ENCODE measurements at regions not wholly inside any gene's neighbourhood (a gene's known extent, or its start where the extent isn't known, plus 50 kb on each side); places are given as distances from the start of the nearest gene placed in this dataset.

DNA sequence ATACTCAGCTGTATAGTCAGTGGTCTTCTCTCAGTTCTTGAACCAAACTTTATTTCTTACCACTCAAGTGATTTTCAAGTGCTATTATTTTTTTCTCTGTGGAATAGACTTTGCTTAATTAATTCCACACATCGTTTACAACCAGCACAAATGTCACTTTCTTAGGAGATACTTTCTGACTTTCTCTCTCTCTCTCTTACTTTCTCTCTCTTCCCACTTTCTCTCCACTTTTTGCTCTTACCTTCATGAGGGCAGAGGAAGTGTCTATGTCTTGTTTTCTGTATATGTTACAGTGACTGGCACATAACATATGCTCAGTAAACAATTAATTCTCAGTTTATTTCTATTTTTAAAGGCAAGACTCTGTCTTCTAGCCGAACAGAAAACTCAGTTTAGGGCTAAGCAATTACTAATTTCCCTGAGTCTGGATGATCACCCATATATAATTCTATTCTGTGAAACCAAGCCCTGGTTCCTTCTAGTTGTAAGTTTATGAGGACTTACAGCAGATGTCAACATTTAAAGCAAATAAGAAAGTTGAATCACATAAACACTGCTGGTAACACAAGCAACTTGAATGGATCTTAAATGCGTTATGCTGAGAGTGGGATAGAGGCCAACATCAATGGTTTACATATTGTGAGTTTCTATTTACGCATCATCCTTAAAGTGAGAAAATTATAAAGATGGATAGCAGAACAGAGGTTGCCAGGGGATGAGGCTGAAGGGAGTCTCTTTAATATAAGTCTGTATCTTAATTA, 791.4 kb downstream of the MTRR start:
- H3K36me3 ChIP-seq: no peaks in the 10 kb centered on the region
- 52 to 70% methylated on average over 4 of the region's 4 CpGs for WGBS, 2 donors
- DNase-seq: no peak
- H3K27ac ChIP-seq: no peak overlapping the region
- no peaks in the 10 kb centered on the region for H3K9me3 ChIP-seq
- H3K4me1 ChIP-seq: no peaks in the 10 kb centered on the region
- intact Hi-C loops (cut with DNase I): no loop called here
- H3K27me3 ChIP-seq: no peaks in the 10 kb centered on the region
- TF ChIP-seq EP300 (IDR thresholded peaks at IDR 0.05): no peak
- TF ChIP-seq, protein P1, sequence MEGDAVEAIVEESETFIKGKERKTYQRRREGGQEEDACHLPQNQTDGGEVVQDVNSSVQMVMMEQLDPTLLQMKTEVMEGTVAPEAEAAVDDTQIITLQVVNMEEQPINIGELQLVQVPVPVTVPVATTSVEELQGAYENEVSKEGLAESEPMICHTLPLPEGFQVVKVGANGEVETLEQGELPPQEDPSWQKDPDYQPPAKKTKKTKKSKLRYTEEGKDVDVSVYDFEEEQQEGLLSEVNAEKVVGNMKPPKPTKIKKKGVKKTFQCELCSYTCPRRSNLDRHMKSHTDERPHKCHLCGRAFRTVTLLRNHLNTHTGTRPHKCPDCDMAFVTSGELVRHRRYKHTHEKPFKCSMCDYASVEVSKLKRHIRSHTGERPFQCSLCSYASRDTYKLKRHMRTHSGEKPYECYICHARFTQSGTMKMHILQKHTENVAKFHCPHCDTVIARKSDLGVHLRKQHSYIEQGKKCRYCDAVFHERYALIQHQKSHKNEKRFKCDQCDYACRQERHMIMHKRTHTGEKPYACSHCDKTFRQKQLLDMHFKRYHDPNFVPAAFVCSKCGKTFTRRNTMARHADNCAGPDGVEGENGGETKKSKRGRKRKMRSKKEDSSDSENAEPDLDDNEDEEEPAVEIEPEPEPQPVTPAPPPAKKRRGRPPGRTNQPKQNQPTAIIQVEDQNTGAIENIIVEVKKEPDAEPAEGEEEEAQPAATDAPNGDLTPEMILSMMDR (IDR thresholded peaks at IDR 0.05): no peak
- no peak for TF ChIP-seq POLR2A (IDR thresholded peaks at IDR 0.05)
- no peak for TF ChIP-seq POLR2AphosphoS5 (IDR thresholded peaks at IDR 0.05)
- H3K4me3 ChIP-seq: no peak overlapping the region

DNA sequence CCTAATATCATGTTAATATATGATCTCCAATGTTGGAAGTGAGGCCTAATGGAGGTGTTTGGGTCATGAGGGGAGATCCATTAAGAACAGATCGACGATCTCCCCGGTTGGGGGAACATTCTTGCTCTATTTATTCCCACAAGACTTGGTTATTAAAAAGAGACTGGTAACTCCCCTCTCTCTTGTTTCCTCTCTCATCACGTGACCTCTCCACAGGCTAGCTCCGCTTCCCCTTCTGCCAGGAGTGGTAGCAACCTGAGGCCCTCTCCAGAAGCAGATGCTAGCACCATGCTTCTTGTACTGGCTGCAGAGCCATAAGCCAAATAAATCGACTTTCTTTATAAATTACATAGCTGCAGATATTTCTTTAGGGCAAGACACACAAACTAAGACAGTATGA, 794.4 kb downstream of the MTRR start:
- Histone ChIP-seq H3K4me1 (no peaks in the 10 kb centered on the region), H3K4me3 (no peak overlapping the region), H3K27me3 (no peaks in the 10 kb centered on the region), H3K27ac (no peak overlapping the region), H3K36me3 (no peaks in the 10 kb centered on the region), H3K9me3 (no peaks in the 10 kb centered on the region)
- intact Hi-C loops (cut with DNase I): no loop called here
- TF ChIP-seq EP300 (IDR thresholded peaks at IDR 0.05) (no peak), POLR2AphosphoS5 (IDR thresholded peaks at IDR 0.05) (no peak), POLR2A (IDR thresholded peaks at IDR 0.05) (no peak)
- TF ChIP-seq, protein P1 (IDR thresholded peaks at IDR 0.05): no peak
- 86 to 87% methylated on average over 6 of the region's 6 CpGs for WGBS, 2 donors
- DNase-seq: no peak

DNA sequence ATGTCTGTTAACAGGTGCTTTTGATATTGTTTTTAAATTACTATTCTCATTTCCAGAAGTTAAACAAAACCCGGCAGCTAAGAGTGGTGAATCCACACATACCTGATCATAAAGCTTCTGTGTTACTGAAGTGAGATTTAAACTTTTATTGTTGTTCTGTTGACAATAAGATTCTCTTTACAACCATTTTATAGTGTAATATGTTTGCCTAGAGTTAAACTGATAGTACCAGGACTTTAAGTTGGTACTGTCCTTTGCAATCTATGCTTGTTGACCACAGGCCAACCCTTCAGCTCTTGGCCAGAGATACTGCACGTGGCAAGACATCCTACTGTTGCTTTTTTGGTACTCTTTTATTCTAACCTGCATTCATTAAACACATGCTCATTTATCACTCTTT, 806.2 kb downstream of the MTRR start:
- intact Hi-C loops (cut with DNase I): no loop called here
- no peaks in the 10 kb centered on the region for H3K27me3 ChIP-seq
- no peak for DNase-seq
- H3K4me1 ChIP-seq: no peaks in the 10 kb centered on the region
- WGBS, 2 donors: 17 to 57% methylated on average over 2 of the region's 2 CpGs
- TF ChIP-seq, protein P1 (IDR thresholded peaks at IDR 0.05): no peak
- peaks cover 0 to 6% (median 1%) of the 10 kb centered on the region in 4 donors for H3K9me3 ChIP-seq
- no peak overlapping the region for H3K27ac ChIP-seq
- no peaks in the 10 kb centered on the region for H3K36me3 ChIP-seq
- H3K4me3 ChIP-seq: no peak overlapping the region

DNA sequence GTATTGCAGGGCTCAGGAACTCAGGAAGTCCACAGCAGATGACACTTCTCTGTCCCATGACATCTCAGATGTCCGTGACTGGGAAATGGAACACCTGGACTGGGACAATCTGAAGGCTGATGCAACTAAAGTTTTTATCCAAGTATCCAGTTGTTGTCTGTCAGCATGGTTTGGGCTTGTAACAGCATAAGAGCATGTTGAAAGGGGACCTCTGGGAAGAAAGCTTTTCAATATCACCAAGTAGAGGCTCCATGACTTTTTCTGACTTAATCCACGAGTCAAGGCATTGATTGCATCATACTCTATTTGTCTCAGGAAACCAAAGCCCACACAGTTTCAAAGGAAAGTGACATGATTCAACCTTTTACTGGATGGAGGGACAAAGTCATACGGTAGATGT, 807.7 kb downstream of the MTRR start:
- H3K36me3 ChIP-seq: no peaks in the 10 kb centered on the region
- WGBS, 2 donors: 64 to 69% methylated on average over 3 of the region's 3 CpGs
- H3K27ac ChIP-seq: no peak overlapping the region
- DNase-seq: no peak
- intact Hi-C loops (cut with DNase I): no loop called here
- H3K9me3 ChIP-seq: peaks cover 0 to 4% (median 1%) of the 10 kb centered on the region in 4 donors
- no peaks in the 10 kb centered on the region for H3K4me1 ChIP-seq
- no peak for TF ChIP-seq EP300 (IDR thresholded peaks at IDR 0.05)
- TF ChIP-seq, protein P1 (IDR thresholded peaks at IDR 0.05): no peak
- TF ChIP-seq POLR2A (IDR thresholded peaks at IDR 0.05): no peak
- no peak for TF ChIP-seq POLR2AphosphoS5 (IDR thresholded peaks at IDR 0.05)
- no peaks in the 10 kb centered on the region for H3K27me3 ChIP-seq
- H3K4me3 ChIP-seq: no peak overlapping the region

DNA sequence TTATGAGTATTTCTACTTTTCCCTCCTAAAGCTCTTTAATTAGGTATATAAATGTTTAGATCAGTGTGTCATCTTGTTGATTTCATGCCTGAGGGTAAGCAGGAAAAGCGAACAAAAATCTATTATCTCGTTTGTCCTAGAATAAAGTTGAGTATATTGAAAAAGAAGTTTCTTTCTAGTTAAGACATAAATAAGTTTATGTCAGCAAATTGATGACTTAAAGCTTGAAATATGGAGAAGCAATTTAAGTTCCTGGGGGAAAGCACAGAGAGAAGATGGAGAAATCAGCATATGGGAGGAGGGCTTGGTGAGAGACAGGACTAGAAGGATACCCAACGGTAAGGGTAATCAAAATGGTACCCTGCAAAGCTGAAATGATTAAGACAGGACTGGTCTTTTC, 813.4 kb downstream of the MTRR start:
- Histone ChIP-seq H3K27ac (no peak overlapping the region), H3K36me3 (no peaks in the 10 kb centered on the region), H3K4me1 (peaks cover 0 to 3% (median 0%) of the 10 kb centered on the region in 4 donors), H3K9me3 (peaks cover 0 to 4% (median 1%) of the 10 kb centered on the region in 4 donors), H3K4me3 (no peak overlapping the region), H3K27me3 (no peaks in the 10 kb centered on the region)
- intact Hi-C loops (cut with DNase I): loop anchor here (10.0 kb wide), 1 partner anchor 758 kb away; no protein-coding TSS in a partner anchor
- TF ChIP-seq POLR2AphosphoS5 (IDR thresholded peaks at IDR 0.05): no peak
- TF ChIP-seq, protein P1 (IDR thresholded peaks at IDR 0.05): no peak
- no peak for TF ChIP-seq POLR2A (IDR thresholded peaks at IDR 0.05)
- TF ChIP-seq EP300 (IDR thresholded peaks at IDR 0.05): no peak
- 89 to 90% methylated on average over 3 of the region's 3 CpGs for WGBS, 2 donors
- DNase-seq: no peak
